Activated CD4-positive, alpha-beta T cell treated with anti-CD3 and anti-CD28 coated beads, Interleukin-2, amount 50 U/mL, for 4 hours (primary cell): ENCODE measurements at regions not wholly inside any gene's neighbourhood (a gene's known extent, or its start where the extent isn't known, plus 50 kb on each side); places are given as distances from the start of the nearest gene placed in this dataset.

Experiments used
- DNase-seq, 2 experiments: peaks; one replicate each; pipeline ENCODE4 v3.0.0-alpha.2; 2020

- no peak for DNase-seq
Observed at GRCh38 chr4:19382993-19383756, 868.5 kb upstream of the SLIT2 start.

- no peak for DNase-seq
Observed at GRCh38 chr4:19381068-19381467, 870.6 kb upstream of the SLIT2 start.

GRCh38 chr4:19380600-19380999 is 871.1 kb upstream of the SLIT2 start:
- no peak for DNase-seq

- DNase-seq, result no peak
Observed at GRCh38 chr4:19379191-19379708, 872.5 kb upstream of the SLIT2 start.

GRCh38 chr4:19375931-19376330 is 875.8 kb upstream of the SLIT2 start:
- DNase-seq, result no peak

- DNase-seq, result no peak
Observed at GRCh38 chr4:19375136-19375804, 876.4 kb upstream of the SLIT2 start.

- no peak for DNase-seq
Observed at GRCh38 chr4:19372390-19372789, 879.3 kb upstream of the SLIT2 start.

- no peak for DNase-seq
Observed at GRCh38 chr4:19368800-19369199, 882.9 kb upstream of the SLIT2 start.

GRCh38 chr4:19366916-19367315 is 884.8 kb upstream of the SLIT2 start:
- DNase-seq, result no peak

GRCh38 chr4:19358015-19358414 is 893.7 kb upstream of the SLIT2 start:
- no peak for DNase-seq

- DNase-seq, result no peak
Observed at GRCh38 chr4:19349416-19349815, 902.3 kb upstream of the SLIT2 start.

- no peak for DNase-seq
Observed at GRCh38 chr4:19348746-19349145, 903.0 kb upstream of the SLIT2 start.

GRCh38 chr4:19346636-19347035 is 905.1 kb upstream of the SLIT2 start:
- DNase-seq, result no peak

GRCh38 chr4:19329631-19330030 is 922.1 kb upstream of the SLIT2 start:
- DNase-seq, result no peak

GRCh38 chr4:19329077-19329476 is 922.6 kb upstream of the SLIT2 start:
- DNase-seq, result no peak

GRCh38 chr4:19327364-19327763 is 924.3 kb upstream of the SLIT2 start:
- no peak for DNase-seq

- no peak for DNase-seq
Observed at GRCh38 chr4:19324184-19324583, 927.5 kb upstream of the SLIT2 start.

- DNase-seq, result no peak
Observed at GRCh38 chr4:19319607-19320006, 932.1 kb upstream of the SLIT2 start.

- no peak for DNase-seq
Observed at GRCh38 chr4:19317377-19317776, 934.3 kb upstream of the SLIT2 start.

GRCh38 chr4:19314116-19314515 is 937.6 kb upstream of the SLIT2 start:
- DNase-seq, result no peak

- DNase-seq, result no peak
Observed at GRCh38 chr4:19309378-19309777, 942.3 kb upstream of the SLIT2 start.

- DNase-seq, result no peak
Observed at GRCh38 chr4:19304028-19304427, 947.7 kb upstream of the SLIT2 start.

- DNase-seq, result no peak
Observed at GRCh38 chr4:19301527-19301926, 950.2 kb upstream of the SLIT2 start.

GRCh38 chr4:19300213-19300612 is 951.5 kb upstream of the SLIT2 start:
- no peak for DNase-seq
